Heart left ventricle (tissue), 16 donors: ENCODE measurements at regions not wholly inside any gene's neighbourhood (a gene's known extent, or its start where the extent isn't known, plus 50 kb on each side); places are given as distances from the start of the nearest gene placed in this dataset.

Source experiments
- ATAC-seq, 4 donors: fragments of 200-7000 bp; cut with Tn5 transposase; one replicate each; pipeline ENCODE4 v1.9.1; 2020 to 2022; ENCODE audit warnings: moderate library complexity in 4 of 4, mild to moderate bottlenecking in 3 of 4, moderate number of reproducible peaks in 1 of 4
- DNase-seq, 5 donors: peaks; one replicate each; pipeline ENCODE4 v3.0.0-alpha.2; 2020
- H3K27ac ChIP-seq, 12 donors: fragments of 200-600 bp; sonication (generic) in 4 of 12; one replicate each; pipeline versions ENCODE4 v1.5.0 to v1.8.0; 2016 to 2022; ENCODE audit warnings: mild to moderate bottlenecking in 2 of 12
- H3K27me3 ChIP-seq, 9 donors: fragments of 200-600 bp; sonication (generic) in 2 of 9; one replicate each; pipeline versions ENCODE4 v1.5.1 to v1.8.0; 2016 to 2022; ENCODE audit warnings: mild to moderate bottlenecking in 3 of 9
- H3K36me3 ChIP-seq, 9 donors: fragments of 200-600 bp; sonication (generic) in 2 of 9; one replicate each; pipeline versions ENCODE4 v1.5.0 to v1.8.0; 2018 to 2022; ENCODE audit warnings: mild to moderate bottlenecking in 2 of 9
- H3K4me1 ChIP-seq, 12 donors: fragments of 200-600 bp; sonication (generic) in 4 of 12; one replicate each; pipeline versions ENCODE4 v1.5.0 to v1.8.0; 2016 to 2022; ENCODE audit warnings: mild to moderate bottlenecking in 3 of 12
- H3K4me3 ChIP-seq, 12 donors: fragments of 200-600 bp; sonication (generic) in 4 of 12; one replicate each; pipeline versions ENCODE4 v1.5.0 to v1.8.0; 2017 to 2022; ENCODE audit warnings: mild to moderate bottlenecking in 9 of 12, moderate library complexity in 4 of 12
- H3K9me3 ChIP-seq, 12 donors: fragments of 200-600 bp; sonication (generic) in 4 of 12; one replicate each; pipeline versions ENCODE4 v1.5.0 to v1.8.0; 2016 to 2022; ENCODE audit warnings: mild to moderate bottlenecking in 1 of 12
- POLR2A ChIP-seq, 2 donors: fragments of 450-650 bp; IDR thresholded peaks; one replicate each; pipeline ENCODE4 v1.6.1; 2017; ENCODE audit warnings: antibody characterized with exemption in 2 of 2, mild to moderate bottlenecking in 2 of 2, moderate library complexity in 2 of 2
- WGBS, 4 donors: extraction: QIAGEN DNeasy Blood & Tissue Kit in 2 of 4; methylation state at CpG; one replicate each; pipeline versions ENCODE4 v1.1.5 to v1.1.7; 2013 to 2018; 5-methylcytosine and 5-hydroxymethylcytosine counted together
- intact Hi-C, 10 donors: fragments of 100-400 bp; cut with DNase I; formaldehyde crosslinking; loops; one replicate each; pipeline versions ENCODE4 v1.11.1 to v1.14.2; 2022
- TF ChIP-seq, protein P1 (sequence below), 12 donors: fragments of 200-600 bp; sonication (generic) in 4 of 12; IDR thresholded peaks; one replicate each; pipeline versions ENCODE4 v1.5.0 to v1.8.0; 2018 to 2022; ENCODE audit warnings: antibody characterized with exemption in 12 of 12, mild to moderate bottlenecking in 5 of 12
- donor health status: ischemic (EF 13 %, LVEDD 7.1; RV severe dilation, severe dysfunction).
- donor health status: healthy with polysubstance abuse.
- donor health status: DM: no; HTN: yes; CAD: no.
- donor health status: DM: no; HTN: no; CAD: no.
- donor health status: ischemic (EF 25% LVEDD 6.9; RV normal size, moderate dysfunction).
- donor health status: ischemic (EF 25% LVEDD 5.7; RV mildly dilated, moderate dysfunction).
- donor health status: healthy.
- donor health status: DM: yes; HTN: yes; CAD: no.
- donor health status: ischemic (EF 35%, LVEDD 5.7; RV mildly dilated, moderate dysfunction).
- donor health status: nonischemic (EF 11% LVEDD 7.7; RV severe dilation, severe dysfunction).
- donor health status: DM: yes; HTN: yes; CAD: no.
- donor health status: PGD.
- donor health status: ischemic (EF 29% LVEDD 5.4; RV normal size, mild dysfunction).
- donor health status: nonischemic (EF 23%, LVEDD 6.1; RV moderate dilation, normal function).

- H3K27me3 ChIP-seq: no peaks in the 10 kb centered on the region
- no peaks in the 10 kb centered on the region for H3K9me3 ChIP-seq
- intact Hi-C loops: no loop called here
- WGBS, 4 donors: 49 to 54% (median 51%) methylated on average over 3 of the region's 3 CpGs
- peaks cover 0 to 5% (median 0%) of the 10 kb centered on the region in 12 donors for H3K4me1 ChIP-seq
- peak overlapping the region in 2 of 12 donors; percentile 29 to 55 for H3K27ac ChIP-seq
- TF ChIP-seq, protein P1, sequence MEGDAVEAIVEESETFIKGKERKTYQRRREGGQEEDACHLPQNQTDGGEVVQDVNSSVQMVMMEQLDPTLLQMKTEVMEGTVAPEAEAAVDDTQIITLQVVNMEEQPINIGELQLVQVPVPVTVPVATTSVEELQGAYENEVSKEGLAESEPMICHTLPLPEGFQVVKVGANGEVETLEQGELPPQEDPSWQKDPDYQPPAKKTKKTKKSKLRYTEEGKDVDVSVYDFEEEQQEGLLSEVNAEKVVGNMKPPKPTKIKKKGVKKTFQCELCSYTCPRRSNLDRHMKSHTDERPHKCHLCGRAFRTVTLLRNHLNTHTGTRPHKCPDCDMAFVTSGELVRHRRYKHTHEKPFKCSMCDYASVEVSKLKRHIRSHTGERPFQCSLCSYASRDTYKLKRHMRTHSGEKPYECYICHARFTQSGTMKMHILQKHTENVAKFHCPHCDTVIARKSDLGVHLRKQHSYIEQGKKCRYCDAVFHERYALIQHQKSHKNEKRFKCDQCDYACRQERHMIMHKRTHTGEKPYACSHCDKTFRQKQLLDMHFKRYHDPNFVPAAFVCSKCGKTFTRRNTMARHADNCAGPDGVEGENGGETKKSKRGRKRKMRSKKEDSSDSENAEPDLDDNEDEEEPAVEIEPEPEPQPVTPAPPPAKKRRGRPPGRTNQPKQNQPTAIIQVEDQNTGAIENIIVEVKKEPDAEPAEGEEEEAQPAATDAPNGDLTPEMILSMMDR (IDR thresholded peaks at IDR 0.05): no peak
- TF ChIP-seq POLR2A (IDR thresholded peaks at IDR 0.05): no peak
- no peak overlapping the region for H3K4me3 ChIP-seq
- H3K36me3 ChIP-seq: no peaks in the 10 kb centered on the region
- DNase-seq: no peak
- ATAC-seq: peak; percentile 58 to 80 (median 74)
Observed at GRCh38 chr18:43714343-43715010, 437.2 kb upstream of the SYT4 start.

DNA sequence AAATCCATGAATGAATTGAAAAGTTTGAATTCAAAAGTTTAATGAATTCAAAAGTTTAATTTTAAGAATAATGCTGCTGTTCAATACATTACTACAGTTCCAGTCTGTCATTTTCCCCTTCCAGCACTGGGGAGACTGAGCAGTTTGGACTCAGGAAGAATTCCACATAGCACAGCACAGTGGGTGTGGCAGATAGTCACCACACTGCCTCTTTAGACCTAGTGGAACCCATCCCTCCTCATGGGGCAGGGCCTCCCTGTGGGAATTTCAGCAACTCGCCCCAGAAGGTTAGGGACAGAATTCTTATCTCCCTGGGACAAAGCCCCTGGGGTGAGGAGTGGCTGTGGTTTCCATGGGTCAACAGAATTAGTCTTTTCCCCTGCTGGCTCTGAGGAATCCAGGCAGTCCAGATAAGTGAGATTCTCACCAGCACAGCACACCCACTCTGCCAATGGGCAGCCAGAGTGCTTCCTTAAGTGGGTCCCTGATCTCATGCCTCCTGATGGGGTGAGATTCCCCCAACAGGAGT is 442.0 kb upstream of the SYT4 start:
- Histone ChIP-seq H3K36me3 (no peaks in the 10 kb centered on the region), H3K27ac (no peak overlapping the region), H3K4me1 (peaks cover 0 to 4% (median 0%) of the 10 kb centered on the region in 12 donors), H3K4me3 (no peak overlapping the region), H3K9me3 (peaks cover 0 to 30% (median under 1%) of the 10 kb centered on the region in 12 donors), H3K27me3 (no peaks in the 10 kb centered on the region)
- ATAC-seq: no peak
- DNase-seq: no peak
- 44 to 64% (median 53%) methylated on average over 1 of the region's 1 CpG for WGBS, 4 donors
- TF ChIP-seq, protein P1 (IDR thresholded peaks at IDR 0.05): no peak
- no peak for TF ChIP-seq POLR2A (IDR thresholded peaks at IDR 0.05)
- intact Hi-C loops: no loop called here

DNA sequence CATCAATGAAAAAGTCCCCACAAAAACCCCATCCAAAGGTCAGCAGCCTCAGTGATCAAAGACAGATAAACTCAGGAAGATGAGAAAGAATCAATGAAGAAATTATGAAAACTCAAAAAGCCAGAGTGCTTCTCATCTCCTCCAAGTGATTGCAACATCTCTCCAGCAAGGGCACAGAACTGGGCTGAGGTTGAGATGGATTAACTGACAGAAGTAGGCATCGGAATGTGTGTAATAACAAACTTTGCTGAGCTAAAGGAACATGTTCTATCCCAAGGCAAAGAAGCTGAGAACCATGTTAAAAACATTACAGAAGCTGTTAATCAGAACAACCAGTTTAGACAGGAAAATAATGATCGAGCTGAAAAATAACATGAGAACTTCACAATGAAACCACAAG is 442.8 kb upstream of the SYT4 start:
- DNase-seq (no peak), ATAC-seq (no peak)
- Histone ChIP-seq H3K27me3 (no peaks in the 10 kb centered on the region), H3K4me1 (peaks cover 0 to 3% (median 0%) of the 10 kb centered on the region in 12 donors), H3K4me3 (no peak overlapping the region), H3K27ac (no peak overlapping the region), H3K9me3 (peaks cover 0 to 36% (median 4%) of the 10 kb centered on the region in 12 donors), H3K36me3 (no peaks in the 10 kb centered on the region)
- 78 to 89% (median 86%) methylated on average over 2 of the region's 2 CpGs for WGBS, 4 donors
- TF ChIP-seq, protein P1 (IDR thresholded peaks at IDR 0.05): no peak
- no peak for TF ChIP-seq POLR2A (IDR thresholded peaks at IDR 0.05)
- intact Hi-C loops: loop anchor here in 1 of 10 donors (10.0 kb wide), 1 partner anchor 1705 kb away; no protein-coding TSS in a partner anchor

DNA sequence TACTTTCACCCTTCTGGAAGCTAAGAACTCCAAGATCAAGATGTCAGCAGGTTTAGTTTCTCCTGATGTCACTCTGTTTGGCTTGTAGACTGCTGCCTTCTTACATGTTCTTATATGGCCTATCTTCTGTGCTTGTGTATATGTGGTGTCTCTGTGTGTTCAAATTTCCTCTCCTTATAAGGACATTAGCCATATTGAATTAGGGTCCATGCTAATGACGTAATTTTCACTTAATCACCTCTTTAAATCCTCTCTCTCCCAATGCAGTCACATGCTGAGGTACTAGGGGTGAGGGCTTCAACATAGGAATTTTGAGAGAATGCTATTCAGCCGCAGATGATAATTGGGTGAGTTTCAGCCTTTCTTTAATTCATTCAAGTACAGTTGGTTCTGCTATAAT is 458.3 kb upstream of the SYT4 start:
- no peaks in the 10 kb centered on the region for H3K27me3 ChIP-seq
- ATAC-seq: no peak

More for the DNA sequence above, 458.3 kb upstream of the SYT4 start:
- WGBS, 4 donors: 66 to 84% (median 76%) methylated on average over 2 of the region's 2 CpGs
- no peak for DNase-seq
- Histone ChIP-seq H3K36me3 (no peaks in the 10 kb centered on the region), H3K9me3 (peaks cover 0 to 14% (median 4%) of the 10 kb centered on the region in 12 donors), H3K4me3 (no peak overlapping the region), H3K27ac (no peak overlapping the region), H3K4me1 (no peaks in the 10 kb centered on the region)
- TF ChIP-seq POLR2A (IDR thresholded peaks at IDR 0.05): no peak
- TF ChIP-seq, protein P1 (IDR thresholded peaks at IDR 0.05): no peak
- intact Hi-C loops: no loop called here
